IPS-18c (cell line): ENCODE measurements at regions not wholly inside any gene's neighbourhood (a gene's known extent, or its start where the extent isn't known, plus 50 kb on each side); places are given as distances from the start of the nearest gene placed in this dataset.
"Not testable (repeated sequence)": the region's sequence is repeated elsewhere in the genome, so short reads cannot be mapped to it uniquely, and the experiment has no call there.

Experiments used
- H3K4me3 ChIP-seq: 2 replicates; pipeline ENCODE4 v1.7.0; 2013; ENCODE audit warnings: low read depth, mild to moderate bottlenecking, low read length, moderate library complexity; ENCODE audit not compliant: insufficient read depth
- H3K9me3 ChIP-seq: one replicate; pipeline ENCODE4 v1.6.1; 2013; ENCODE audit warnings: mild to moderate bottlenecking, low read length, moderate library complexity; ENCODE audit not compliant: control insufficient read depth, insufficient read depth

DNA sequence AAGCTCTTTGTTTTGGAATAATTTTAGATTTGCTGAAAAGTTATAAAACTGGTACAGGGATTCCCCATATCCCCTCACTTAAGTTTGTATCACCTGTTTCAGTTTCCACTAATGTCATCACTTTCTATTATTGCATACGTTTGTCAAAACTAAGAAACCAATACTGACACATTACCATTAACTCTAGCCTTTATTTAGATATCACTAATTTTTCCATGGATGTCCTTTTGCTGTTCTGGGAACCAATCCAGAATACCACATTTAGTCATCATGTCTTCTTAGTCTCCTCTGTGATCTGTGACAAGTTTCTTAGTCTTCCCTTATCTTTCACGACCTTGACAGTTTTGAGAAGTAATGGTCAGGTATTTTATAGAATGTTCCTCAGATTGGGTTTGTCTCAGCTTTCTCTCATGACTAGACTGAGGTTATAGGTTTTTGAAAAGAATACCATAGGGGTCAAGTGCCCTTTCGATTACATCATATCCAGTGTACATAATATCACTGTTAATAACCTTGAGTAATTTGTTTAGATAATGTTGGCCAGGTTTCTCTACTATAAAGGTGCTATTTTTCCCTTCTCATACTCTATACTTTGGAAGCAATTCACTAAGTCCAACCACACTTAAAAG, 51.9 kb upstream of the NMUR2 start:
- no peaks in the 10 kb centered on the region for H3K9me3 ChIP-seq
- H3K4me3 ChIP-seq, result no peak overlapping the region

GRCh38 chr5:152462021-152462721, 57.1 kb upstream of the NMUR2 start:
- Histone ChIP-seq H3K4me3 (no peak overlapping the region), H3K9me3 (no peaks in the 10 kb centered on the region)

DNA sequence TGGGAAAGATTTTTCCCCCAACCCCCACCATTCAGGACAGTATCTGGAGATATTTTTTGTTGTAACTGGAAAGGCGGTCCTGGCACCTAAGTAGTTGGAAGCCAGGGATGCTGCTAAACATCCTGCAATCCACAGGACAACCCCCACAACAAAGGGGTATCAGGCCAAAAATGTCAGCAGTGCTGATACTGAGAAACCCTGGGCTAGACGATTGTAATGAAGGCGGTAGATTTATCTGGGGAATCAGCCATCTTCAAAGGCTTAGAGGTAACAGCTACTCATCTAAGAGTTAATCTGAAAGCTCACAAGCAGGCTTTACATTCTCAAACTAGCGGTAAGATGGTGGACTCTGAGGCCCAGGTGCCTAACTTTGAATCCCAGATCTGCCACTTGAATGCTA, 59.0 kb upstream of the NMUR2 start:
- H3K9me3 ChIP-seq, result no peaks in the 10 kb centered on the region
- no peak overlapping the region for H3K4me3 ChIP-seq

DNA sequence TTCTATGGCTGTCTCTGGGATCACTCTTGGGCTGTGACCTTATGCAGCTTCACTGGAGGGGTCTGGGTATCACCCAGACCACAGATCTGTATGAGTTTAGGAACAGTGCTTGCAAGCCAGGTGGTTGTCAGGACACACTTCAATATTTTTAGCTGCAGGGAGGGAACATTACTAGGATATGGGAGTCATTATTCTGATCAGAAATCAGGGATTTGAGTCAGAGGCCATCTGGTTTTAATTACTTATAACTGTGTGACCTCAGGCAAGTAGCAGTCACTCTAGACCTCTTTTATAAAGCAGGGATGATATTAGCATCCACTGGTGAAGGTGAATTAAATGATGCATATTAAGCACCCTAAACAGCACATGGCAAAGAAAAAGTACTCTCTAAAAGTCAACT, 60.1 kb upstream of the NMUR2 start:
- no peaks in the 10 kb centered on the region for H3K9me3 ChIP-seq
- no peak overlapping the region for H3K4me3 ChIP-seq

DNA sequence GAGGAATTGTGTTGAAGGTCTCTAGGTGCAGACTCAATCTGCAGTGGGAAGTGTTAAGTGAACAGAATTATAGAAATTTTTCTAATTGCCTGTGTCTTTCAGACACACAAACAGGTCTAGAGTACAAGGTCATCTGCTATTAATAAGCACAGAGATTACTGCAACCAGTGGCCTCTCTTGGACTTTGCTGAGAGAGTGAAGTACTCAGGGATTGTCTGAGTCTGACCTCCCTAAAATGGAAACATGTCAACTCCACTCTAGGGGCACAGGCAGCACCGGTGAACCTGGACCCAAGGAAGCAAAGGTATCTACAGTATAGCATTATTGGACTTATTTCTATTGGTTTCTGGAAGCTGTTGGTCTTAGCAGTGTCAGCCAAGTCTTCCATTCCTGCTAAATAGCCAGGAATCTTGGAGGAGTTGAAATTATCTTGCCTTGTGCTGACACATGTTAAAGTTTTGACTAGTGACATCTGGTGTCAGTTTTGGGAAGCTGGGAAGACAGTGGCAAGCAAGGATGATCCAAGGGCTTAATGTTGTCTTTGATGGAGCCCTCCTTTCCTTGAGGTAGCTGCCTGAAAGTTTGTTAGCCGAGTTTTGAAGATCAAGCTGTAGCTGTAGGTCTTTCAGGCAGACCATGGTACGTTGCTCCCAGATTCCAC, 61.1 kb upstream of the NMUR2 start:
- no peak overlapping the region for H3K4me3 ChIP-seq
- no peaks in the 10 kb centered on the region for H3K9me3 ChIP-seq

- Histone ChIP-seq H3K9me3 (no peaks in the 10 kb centered on the region), H3K4me3 (no peak overlapping the region)
These were observed 65.1 kb upstream of the NMUR2 start for GRCh38 chr5:152470167-152470566.

DNA sequence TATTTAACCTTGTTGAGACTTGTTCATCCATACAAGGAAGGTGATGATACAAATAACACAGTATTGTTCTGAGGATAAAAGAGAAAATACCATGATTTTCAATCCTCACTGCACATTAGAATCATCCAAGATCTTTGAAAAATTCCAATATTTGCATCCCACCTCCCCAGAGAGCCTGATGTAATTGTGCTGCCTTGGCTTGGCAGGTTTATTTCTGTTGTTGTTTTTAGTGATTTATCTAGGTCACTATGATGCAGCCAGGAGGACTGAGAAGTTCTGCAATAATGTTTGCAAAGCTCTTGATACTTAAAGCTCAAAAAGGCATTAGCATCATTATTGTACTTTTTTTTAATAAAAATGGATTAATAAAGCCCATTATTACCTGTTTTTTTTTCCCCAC, 67.0 kb upstream of the NMUR2 start:
- no peak overlapping the region for H3K4me3 ChIP-seq
- no peaks in the 10 kb centered on the region for H3K9me3 ChIP-seq

DNA sequence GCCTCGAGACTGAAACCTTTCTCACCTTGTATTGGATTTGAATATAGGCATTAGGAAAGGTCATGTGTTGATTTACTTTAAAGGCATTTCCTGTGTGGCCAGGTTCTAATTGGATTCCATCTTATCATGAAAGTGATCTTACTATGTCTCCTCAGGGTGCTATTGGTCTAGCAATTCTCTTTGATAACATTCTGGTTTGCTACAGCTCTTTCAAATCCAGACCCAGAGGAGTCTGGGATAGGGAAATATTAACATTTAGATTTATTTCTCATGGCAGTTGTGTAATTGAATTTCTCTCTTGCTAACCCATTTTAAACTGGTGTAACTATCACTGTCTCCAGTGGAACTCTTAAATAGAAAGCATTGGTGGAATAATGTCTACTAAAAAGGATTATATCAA, 69.9 kb upstream of the NMUR2 start:
- Histone ChIP-seq H3K4me3 (no peak overlapping the region), H3K9me3 (peaks cover 2% of the 10 kb centered on the region)

DNA sequence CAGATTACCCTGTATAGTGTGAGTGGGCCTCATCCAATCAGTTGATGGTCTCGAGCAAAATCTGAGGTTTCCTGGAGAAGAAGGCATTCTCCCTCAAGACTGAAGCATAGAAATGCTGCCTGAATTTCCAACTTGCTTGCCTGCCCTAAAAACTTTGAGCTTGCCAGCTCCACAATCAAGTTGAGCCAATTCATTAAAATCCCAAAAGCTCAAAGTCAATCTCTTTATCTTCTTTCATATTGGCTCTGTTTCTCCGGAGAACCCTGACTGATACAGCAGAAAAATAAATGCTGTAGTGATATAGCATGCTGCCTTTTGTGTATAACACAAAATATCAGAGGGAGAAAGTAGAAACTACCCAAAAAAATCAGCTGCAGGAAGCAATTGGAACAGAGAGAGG, 72.5 kb upstream of the NMUR2 start:
- Histone ChIP-seq H3K9me3 (peaks cover 2% of the 10 kb centered on the region), H3K4me3 (no peak overlapping the region)

- not testable (repeated sequence) for H3K9me3 ChIP-seq, H3K4me3 ChIP-seq
These were observed 74.8 kb upstream of the NMUR2 start for GRCh38 chr5:152479866-152480265.

- H3K4me3 ChIP-seq, H3K9me3 ChIP-seq: not testable (repeated sequence)
These were observed 75.6 kb upstream of the NMUR2 start for GRCh38 chr5:152480677-152481076.

DNA sequence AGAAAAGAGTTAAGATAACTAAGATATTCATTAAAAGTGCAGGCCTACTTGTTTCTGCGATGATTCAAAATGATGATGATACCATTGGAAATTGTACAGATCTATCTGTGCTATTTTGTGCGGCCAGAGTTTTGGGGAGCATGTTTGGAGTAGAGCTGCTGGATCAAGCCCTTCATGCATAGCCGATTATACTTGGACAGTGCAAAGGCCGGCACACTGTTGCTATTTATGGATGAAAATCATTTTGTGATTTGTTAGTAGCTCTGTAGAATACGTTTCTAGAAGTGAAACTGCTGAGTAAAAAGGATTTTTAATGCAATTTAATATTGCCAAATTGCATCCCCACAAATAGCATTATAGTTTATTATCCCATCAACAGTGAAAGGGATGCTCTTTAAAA, 82.1 kb upstream of the NMUR2 start:
- Histone ChIP-seq H3K9me3 (no peaks in the 10 kb centered on the region), H3K4me3 (no peak overlapping the region)

DNA sequence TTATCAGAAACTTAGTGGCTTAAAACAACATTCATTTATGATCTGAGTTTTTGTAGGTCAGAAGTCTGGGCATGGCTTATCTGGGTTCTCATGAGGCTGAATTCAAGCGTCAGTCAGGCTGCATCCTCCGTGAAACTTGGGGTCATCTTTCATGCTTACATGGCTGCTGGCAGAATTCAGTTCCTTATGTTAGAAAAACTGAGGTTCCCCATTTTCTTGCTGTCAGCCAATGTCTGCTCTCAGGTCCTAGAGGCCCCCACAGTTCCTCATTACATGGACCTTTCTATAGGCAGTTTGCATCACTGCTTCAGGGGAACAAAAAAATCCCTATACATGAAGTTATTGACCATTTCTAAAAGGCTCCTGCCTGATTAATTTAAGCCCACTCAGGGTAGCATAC, 83.8 kb upstream of the NMUR2 start:
- no peaks in the 10 kb centered on the region for H3K9me3 ChIP-seq
- no peak overlapping the region for H3K4me3 ChIP-seq

DNA sequence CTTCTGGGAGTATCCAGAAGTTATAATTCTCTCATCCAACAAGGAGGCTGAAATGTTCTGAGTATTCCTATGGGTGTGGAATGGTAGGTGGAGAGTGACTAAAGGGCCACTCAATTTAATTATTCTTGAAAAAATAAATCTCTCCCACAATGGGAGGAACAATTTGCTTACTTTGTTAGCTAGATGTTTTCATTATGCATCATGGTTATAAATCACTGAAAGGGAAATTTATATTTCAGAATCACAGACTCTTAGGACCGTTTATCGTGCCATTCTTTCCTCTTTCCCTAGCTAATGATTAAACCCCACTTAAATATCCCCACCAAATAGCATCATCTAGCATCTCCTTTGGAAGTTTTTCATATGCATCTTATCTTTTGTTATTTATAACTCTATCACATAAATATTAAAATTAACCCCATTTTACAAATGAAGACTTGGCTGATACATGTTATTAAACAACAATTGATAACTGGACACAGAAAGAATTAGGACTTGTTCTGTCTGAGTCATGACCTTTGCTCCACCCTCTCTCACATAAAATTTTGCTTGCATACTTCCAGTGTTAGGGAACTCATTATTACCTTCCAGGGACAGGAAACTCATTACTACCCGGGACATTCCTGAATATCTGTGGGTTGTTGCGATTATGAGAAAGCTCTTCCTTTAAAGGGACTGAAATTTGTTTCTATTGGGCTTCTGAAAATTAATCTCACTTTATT, 94.9 kb upstream of the NMUR2 start:
- H3K9me3 ChIP-seq, result no peaks in the 10 kb centered on the region
- H3K4me3 ChIP-seq, result no peak overlapping the region

GRCh38 chr5:152501294-152501693, 96.2 kb upstream of the NMUR2 start:
- no peaks in the 10 kb centered on the region for H3K9me3 ChIP-seq
- no peak overlapping the region for H3K4me3 ChIP-seq

GRCh38 chr5:152503206-152503605, 98.1 kb upstream of the NMUR2 start:
- Histone ChIP-seq H3K4me3 (no peak overlapping the region), H3K9me3 (no peaks in the 10 kb centered on the region)

- no peaks in the 10 kb centered on the region for H3K9me3 ChIP-seq
- no peak overlapping the region for H3K4me3 ChIP-seq
These were observed 100.5 kb upstream of the NMUR2 start for GRCh38 chr5:152505442-152506042.

DNA sequence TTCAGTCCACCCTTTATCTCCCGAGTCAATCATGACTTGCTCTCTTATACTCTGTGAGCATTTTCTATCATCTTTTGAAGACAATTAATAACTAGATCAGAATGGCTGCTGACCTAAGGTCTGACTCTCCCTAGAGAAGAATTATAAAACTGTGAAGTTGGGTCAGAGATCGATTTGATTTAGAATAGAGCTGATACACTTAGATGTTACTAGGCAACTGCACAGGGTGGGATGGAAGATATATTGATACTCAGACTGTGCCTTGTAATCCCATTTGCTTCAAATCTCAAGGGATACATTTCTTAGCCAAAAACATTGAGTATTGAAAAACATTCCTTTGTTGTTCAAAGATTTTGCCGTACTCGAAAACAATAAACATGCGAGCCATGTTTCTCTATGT, 106.0 kb upstream of the NMUR2 start:
- Histone ChIP-seq H3K9me3 (no peaks in the 10 kb centered on the region), H3K4me3 (no peak overlapping the region)
